Caco-2 (cell line): ENCODE measurements at regions not wholly inside any gene's neighbourhood (a gene's known extent, or its start where the extent isn't known, plus 50 kb on each side); places are given as distances from the start of the nearest gene placed in this dataset.

ENCODE experiments used
- BruUV-seq: library from RNA; stranded (reverse); fragments of 400-500 nt; replicated peaks from 2 replicates; lab custom pipeline; 2021; lab: Mats Ljungman, UMichigan
- CTCF ChIA-PET: fragments of 300-600 bp; sonication (Branson Sonifier 250); formaldehyde crosslinking; loops from one replicate; lab custom pipeline; 2022; ENCODE audit warnings: antibody characterized with exemption; lab: Charles Lee
- POLR2A ChIA-PET: fragments of 300-600 bp; sonication (Branson Sonifier 250); formaldehyde crosslinking; loops from one replicate; lab custom pipeline; 2022; ENCODE audit warnings: antibody characterized with exemption; lab: Charles Lee
- DNase-seq, 2 experiments: peaks; one replicate each; pipeline versions ENCODE4 v3.0.0 to v3.0.0-alpha.2; 2020 to 2022
- H3K27me3 ChIP-seq: replicated peaks from 2 replicates; pipeline ENCODE4 v1.6.0; 2011; ENCODE audit warnings: low read length; ENCODE audit not compliant: control insufficient read depth, insufficient read depth
- H3K36me3 ChIP-seq: 2 replicates; pipeline ENCODE4 v1.5.1; 2011; ENCODE audit warnings: low read length; ENCODE audit not compliant: control insufficient read depth, insufficient read depth
- H3K4me1 ChIP-seq: fragments of 250-450 bp; sonication (Bioruptor Pico); 2 replicates; pipeline ENCODE4 v1.5.1; 2020; ENCODE audit warnings: mild to moderate bottlenecking
- H3K4me3 ChIP-seq: 2 replicates; pipeline ENCODE4 v1.5.1; 2011; ENCODE audit warnings: low read depth, mild to moderate bottlenecking, control low read depth, low read length
- H3K9me3 ChIP-seq: fragments of 250-450 bp; sonication (Bioruptor Pico); 2 replicates; pipeline ENCODE4 v1.5.1; 2020; ENCODE audit warnings: mild to moderate bottlenecking, moderate library complexity
- H3K27ac Mint-ChIP-seq: one replicate; pipeline ENCODE4 v1.8.0; 2022; ENCODE audit warnings: mixed read lengths; ENCODE audit not compliant: unreplicated experiment
- H3K27me3 Mint-ChIP-seq: one replicate; pipeline ENCODE4 v1.8.0; 2022; ENCODE audit warnings: mixed read lengths; ENCODE audit not compliant: insufficient read depth, unreplicated experiment
- H3K36me3 Mint-ChIP-seq: one replicate; pipeline ENCODE4 v1.8.0; 2022; ENCODE audit warnings: mild to moderate bottlenecking, mixed read lengths; ENCODE audit not compliant: insufficient read depth, unreplicated experiment
- H3K4me1 Mint-ChIP-seq: one replicate; pipeline ENCODE4 v1.8.0; 2022; ENCODE audit warnings: low read depth, mixed read lengths; ENCODE audit not compliant: unreplicated experiment
- H3K4me3 Mint-ChIP-seq: one replicate; pipeline ENCODE4 v1.8.0; 2022; ENCODE audit warnings: mild to moderate bottlenecking, moderate library complexity, mixed read lengths; ENCODE audit not compliant: unreplicated experiment
- H3K9me3 Mint-ChIP-seq: one replicate; pipeline ENCODE4 v1.8.0; 2022; ENCODE audit warnings: mixed read lengths; ENCODE audit not compliant: unreplicated experiment
- CTCF ChIP-seq, 2 experiments: fragments of 200-600 bp in 1 of 2; IDR thresholded peaks; 1 replicate in 1 of 2; 2 replicates in 1 of 2; pipeline versions ENCODE4 v1.5.1 to v1.8.0; 2011 to 2022; ENCODE audit warnings: antibody characterized with exemption in 1 of 2, control low read depth in 1 of 2, inconsistent platforms in 1 of 2, low read depth in 1 of 2, low read length in 1 of 2, mild to moderate bottlenecking in 1 of 2, moderate library complexity in 1 of 2; ENCODE audit not compliant: insufficient read depth in 1 of 2, severe bottlenecking in 1 of 2, unreplicated experiment in 1 of 2
- intact Hi-C: fragments of 100-400 bp; cut with micrococcal nuclease; formaldehyde crosslinking; loops from one replicate; pipeline ENCODE4 v1.10.0; 2022; ENCODE audit not compliant: unreplicated experiment

- Histone ChIP-seq H3K4me3 (no peak overlapping the region), H3K27me3 (no peaks in the 10 kb centered on the region), H3K36me3 (no peaks in the 10 kb centered on the region), H3K9me3 (no peaks in the 10 kb centered on the region), H3K4me1 (no peaks in the 10 kb centered on the region)
- no TSS peak for BruUV-seq
- H3K4me3 Mint-ChIP-seq: no peak overlapping the region
- intact Hi-C loops: no loop called here
- H3K27me3 Mint-ChIP-seq: peaks cover 2% of the 10 kb centered on the region
- no peaks in the 10 kb centered on the region for H3K4me1 Mint-ChIP-seq
- TF ChIP-seq CTCF (IDR thresholded peaks at IDR 0.05; ENCODE audit: insufficient read depth in 1 of 2, low read depth in 1 of 2, low read length in 1 of 2, severe bottlenecking in 1 of 2, unreplicated experiment in 1 of 2): no peak
- no peak overlapping the region for H3K27ac Mint-ChIP-seq
- no peaks in the 10 kb centered on the region for H3K36me3 Mint-ChIP-seq
- no peaks in the 10 kb centered on the region for H3K9me3 Mint-ChIP-seq
- ChIA-PET CTCF (no interaction called here), POLR2A (no interaction called here)
- DNase-seq: no peak
These were observed 473.1 kb downstream of the MCTP2 start for GRCh38 chr15:94704421-94704820.

- no peaks in the 10 kb centered on the region for H3K4me1 Mint-ChIP-seq
- Histone ChIP-seq H3K4me3 (no peak overlapping the region), H3K4me1 (no peaks in the 10 kb centered on the region), H3K27me3 (no peaks in the 10 kb centered on the region), H3K9me3 (no peaks in the 10 kb centered on the region), H3K36me3 (no peaks in the 10 kb centered on the region)
- no TSS peak for BruUV-seq
- intact Hi-C loops: no loop called here
- POLR2A ChIA-PET: no interaction called here
- H3K36me3 Mint-ChIP-seq: no peaks in the 10 kb centered on the region
- TF ChIP-seq CTCF (IDR thresholded peaks at IDR 0.05; ENCODE audit: insufficient read depth in 1 of 2, low read depth in 1 of 2, low read length in 1 of 2, severe bottlenecking in 1 of 2, unreplicated experiment in 1 of 2): no peak
- CTCF ChIA-PET: no interaction called here
- H3K4me3 Mint-ChIP-seq: no peak overlapping the region
- no peak for DNase-seq
- no peaks in the 10 kb centered on the region for H3K9me3 Mint-ChIP-seq
- H3K27ac Mint-ChIP-seq: no peak overlapping the region
- H3K27me3 Mint-ChIP-seq: peaks cover 2% of the 10 kb centered on the region
These were observed 473.6 kb downstream of the MCTP2 start for GRCh38 chr15:94704946-94705345.

- peaks cover 7% of the 10 kb centered on the region for H3K27me3 Mint-ChIP-seq
- no peaks in the 10 kb centered on the region for H3K36me3 Mint-ChIP-seq
These were observed 478.0 kb downstream of the MCTP2 start for GRCh38 chr15:94709319-94709718.

More at GRCh38 chr15:94709319-94709718, 478.0 kb downstream of the MCTP2 start:
- no peaks in the 10 kb centered on the region for H3K9me3 Mint-ChIP-seq
- no peak for TF ChIP-seq CTCF (IDR thresholded peaks at IDR 0.05; ENCODE audit: insufficient read depth in 1 of 2, low read depth in 1 of 2, low read length in 1 of 2, severe bottlenecking in 1 of 2, unreplicated experiment in 1 of 2)
- no TSS peak for BruUV-seq
- H3K4me1 Mint-ChIP-seq: no peaks in the 10 kb centered on the region
- intact Hi-C loops: no loop called here
- no peak overlapping the region for H3K27ac Mint-ChIP-seq
- Histone ChIP-seq H3K36me3 (no peaks in the 10 kb centered on the region), H3K9me3 (no peaks in the 10 kb centered on the region), H3K27me3 (no peaks in the 10 kb centered on the region), H3K4me1 (no peaks in the 10 kb centered on the region), H3K4me3 (no peak overlapping the region)
- ChIA-PET CTCF (no interaction called here), POLR2A (no interaction called here)
- H3K4me3 Mint-ChIP-seq: no peak overlapping the region
- no peak for DNase-seq
